Stimulated activated CD8-positive, alpha-beta memory T cell treated with anti-CD3 and anti-CD28 coated beads, Interleukin-4, amount 100 ng/mL, for 1 hour (primary cell): ENCODE measurements at regions not wholly inside any gene's neighbourhood (a gene's known extent, or its start where the extent isn't known, plus 50 kb on each side); places are given as distances from the start of the nearest gene placed in this dataset.

Experiments
- DNase-seq, 2 donors: peaks; one replicate each; pipeline ENCODE4 v3.0.0-alpha.2; 2020; ENCODE audit warnings: low read depth in 2 of 2, low spot score in 1 of 2

GRCh38 chr7:11895337-11895736 is 63.3 kb upstream of the THSD7A start:
- no peak for DNase-seq

GRCh38 chr7:11896663-11897062 is 64.7 kb upstream of the THSD7A start:
- no peak for DNase-seq

GRCh38 chr7:11899247-11899646 is 67.2 kb upstream of the THSD7A start:
- no peak for DNase-seq

GRCh38 chr7:11910253-11910652 is 78.3 kb upstream of the THSD7A start:
- DNase-seq: no peak

GRCh38 chr7:11911900-11912299 is 79.9 kb upstream of the THSD7A start:
- no peak for DNase-seq

- DNase-seq: no peak
Observed at GRCh38 chr7:11914645-11915044, 82.6 kb upstream of the THSD7A start.

- no peak for DNase-seq
Observed at GRCh38 chr7:11923376-11923930, 91.5 kb upstream of the THSD7A start.

GRCh38 chr7:11931307-11931706 is 99.3 kb upstream of the THSD7A start:
- DNase-seq: no peak

GRCh38 chr7:11934796-11935195 is 102.8 kb upstream of the THSD7A start:
- DNase-seq: no peak

- no peak for DNase-seq
Observed at GRCh38 chr7:11935905-11936304, 103.9 kb upstream of the THSD7A start.

GRCh38 chr7:11946794-11947193 is 114.8 kb upstream of the THSD7A start:
- DNase-seq: no peak

GRCh38 chr7:11950281-11950680 is 118.3 kb upstream of the THSD7A start:
- DNase-seq: no peak

GRCh38 chr7:11950942-11951341 is 118.9 kb upstream of the THSD7A start:
- no peak for DNase-seq

- no peak for DNase-seq
Observed at GRCh38 chr7:11951909-11952308, 119.9 kb upstream of the THSD7A start.

- DNase-seq: no peak
Observed at GRCh38 chr7:11952972-11953371, 121.0 kb upstream of the THSD7A start.

- DNase-seq: no peak
Observed at GRCh38 chr7:11956991-11957390, 125.0 kb upstream of the THSD7A start.

GRCh38 chr7:11957956-11958355 is 126.0 kb upstream of the THSD7A start:
- DNase-seq: no peak

GRCh38 chr7:11959121-11959520 is 127.1 kb upstream of the THSD7A start:
- no peak for DNase-seq

- DNase-seq: no peak
Observed at GRCh38 chr7:11960621-11961020, 128.6 kb upstream of the THSD7A start.

GRCh38 chr7:11969643-11970042 is 137.6 kb upstream of the THSD7A start:
- DNase-seq: no peak

GRCh38 chr7:11970132-11970531 is 138.1 kb upstream of the THSD7A start:
- no peak for DNase-seq

GRCh38 chr7:11985376-11985775 is 153.4 kb upstream of the THSD7A start:
- no peak for DNase-seq

- DNase-seq: no peak
Observed at GRCh38 chr7:11985971-11986370, 154.0 kb upstream of the THSD7A start.

- no peak for DNase-seq
Observed at GRCh38 chr7:11988186-11988585, 156.2 kb upstream of the THSD7A start.
